Adrenal gland (tissue), 9 donors: ENCODE measurements at regions not wholly inside any gene's neighbourhood (a gene's known extent, or its start where the extent isn't known, plus 50 kb on each side); places are given as distances from the start of the nearest gene placed in this dataset.

Experiments
- DNase-seq, 7 donors: peaks; one replicate each; pipeline ENCODE4 v3.0.0-alpha.2; 2019 to 2020
- H3K27ac ChIP-seq, 5 donors: fragments of 200-600 bp; sonication (generic) in 4 of 5; 1 replicate in 3 of 5; 2 replicates in 2 of 5; pipeline versions ENCODE4 v1.5.1 to v1.8.0; 2016 to 2020; ENCODE audit warnings: mild to moderate bottlenecking in 1 of 5
- H3K27me3 ChIP-seq: fragments of 200-600 bp; 2 replicates; pipeline ENCODE4 v1.8.0; 2021
- H3K36me3 ChIP-seq, 2 donors: fragments of 200-600 bp; replicated peaks in 1 of 2; 1 replicate in 1 of 2; 2 replicates in 1 of 2; pipeline versions ENCODE4 v1.5.1 to v1.8.0; 2018 to 2022
- H3K4me1 ChIP-seq, 2 donors: fragments of 200-600 bp; replicated peaks in 1 of 2; 1 replicate in 1 of 2; 2 replicates in 1 of 2; pipeline versions ENCODE4 v1.5.1 to v1.8.0; 2018 to 2021
- H3K4me3 ChIP-seq, 4 donors: fragments of 200-600 bp; sonication (generic) in 3 of 4; one replicate each; pipeline ENCODE4 v1.5.1; 2016 to 2018
- H3K9me3 ChIP-seq, 3 donors: fragments of 200-600 bp; sonication (generic) in 1 of 3; replicated peaks in 1 of 3; 1 replicate in 2 of 3; 2 replicates in 1 of 3; pipeline versions ENCODE4 v1.5.1 to v1.8.0; 2016 to 2021
- POLR2A ChIP-seq, 2 donors: fragments of 450-650 bp; IDR thresholded peaks; one replicate each; pipeline ENCODE4 v1.6.1; 2017; ENCODE audit warnings: antibody characterized with exemption in 2 of 2, mild to moderate bottlenecking in 2 of 2, moderate library complexity in 1 of 2
- WGBS, 4 donors: extraction: QIAGEN DNeasy Blood & Tissue Kit in 2 of 4; methylation state at CpG; one replicate each; pipeline versions ENCODE4 v1.1.5 to v1.1.7; 2013 to 2017; 5-methylcytosine and 5-hydroxymethylcytosine counted together
- intact Hi-C, 2 donors: fragments of 100-400 bp; cut with DNase I; formaldehyde crosslinking; loops; one replicate each; pipeline versions ENCODE4 v1.14.1 to v1.15.0; 2022 to 2023
- TF ChIP-seq, protein P1 (sequence below), 6 experiments: fragments of 450-650 bp in 4 of 6; fragments of 200-600 bp in 2 of 6; sonication (generic) in 1 of 6; IDR thresholded peaks; 1 replicate in 5 of 6; 2 replicates in 1 of 6; pipeline versions ENCODE4 v1.5.1 to v1.8.0; 2016 to 2021; ENCODE audit warnings: antibody characterized with exemption in 6 of 6, mild to moderate bottlenecking in 2 of 6, moderate library complexity in 1 of 6
- donor health status: healthy with polysubstance abuse.
- donor health status: Bipolar disorder and iron deficiency.
- donor health status: DM: yes; HTN: yes; CAD: no.
- donor health status: DM: no; HTN: no; CAD: no.
- donor health status: DM: no; HTN: no; CAD: no.

DNA sequence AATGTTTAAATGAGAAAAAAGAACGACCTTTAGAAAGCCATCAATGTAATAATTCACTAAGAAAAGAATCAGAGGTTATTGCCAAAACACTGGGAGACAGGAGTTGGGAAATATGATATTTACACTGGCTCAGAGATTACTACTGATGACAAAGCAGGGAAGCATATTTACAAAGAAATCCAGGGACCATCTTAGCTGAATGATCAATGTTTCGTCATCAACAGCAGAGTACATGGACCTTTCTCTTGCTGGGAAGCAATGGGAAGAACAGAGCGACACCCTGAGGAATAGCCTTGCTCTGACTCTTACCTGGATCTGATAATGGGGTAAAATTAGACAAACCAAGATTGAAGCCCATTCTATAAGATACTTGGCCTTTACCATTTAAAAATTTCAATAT is 1293.5 kb downstream of the XPNPEP1 start:
- Histone ChIP-seq H3K9me3 (no peaks in the 10 kb centered on the region), H3K27me3 (no peaks in the 10 kb centered on the region), H3K27ac (no peak overlapping the region), H3K4me3 (no peak overlapping the region), H3K4me1 (no peaks in the 10 kb centered on the region), H3K36me3 (no peaks in the 10 kb centered on the region)
- 35 to 40% (median 37%) methylated on average over 3 of the region's 3 CpGs for WGBS, 4 donors
- DNase-seq = no peak
- intact Hi-C loops = no loop called here
- TF ChIP-seq POLR2A (IDR thresholded peaks at IDR 0.05) = no peak
- TF ChIP-seq, protein P1, sequence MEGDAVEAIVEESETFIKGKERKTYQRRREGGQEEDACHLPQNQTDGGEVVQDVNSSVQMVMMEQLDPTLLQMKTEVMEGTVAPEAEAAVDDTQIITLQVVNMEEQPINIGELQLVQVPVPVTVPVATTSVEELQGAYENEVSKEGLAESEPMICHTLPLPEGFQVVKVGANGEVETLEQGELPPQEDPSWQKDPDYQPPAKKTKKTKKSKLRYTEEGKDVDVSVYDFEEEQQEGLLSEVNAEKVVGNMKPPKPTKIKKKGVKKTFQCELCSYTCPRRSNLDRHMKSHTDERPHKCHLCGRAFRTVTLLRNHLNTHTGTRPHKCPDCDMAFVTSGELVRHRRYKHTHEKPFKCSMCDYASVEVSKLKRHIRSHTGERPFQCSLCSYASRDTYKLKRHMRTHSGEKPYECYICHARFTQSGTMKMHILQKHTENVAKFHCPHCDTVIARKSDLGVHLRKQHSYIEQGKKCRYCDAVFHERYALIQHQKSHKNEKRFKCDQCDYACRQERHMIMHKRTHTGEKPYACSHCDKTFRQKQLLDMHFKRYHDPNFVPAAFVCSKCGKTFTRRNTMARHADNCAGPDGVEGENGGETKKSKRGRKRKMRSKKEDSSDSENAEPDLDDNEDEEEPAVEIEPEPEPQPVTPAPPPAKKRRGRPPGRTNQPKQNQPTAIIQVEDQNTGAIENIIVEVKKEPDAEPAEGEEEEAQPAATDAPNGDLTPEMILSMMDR (IDR thresholded peaks at IDR 0.05) = no peak

DNA sequence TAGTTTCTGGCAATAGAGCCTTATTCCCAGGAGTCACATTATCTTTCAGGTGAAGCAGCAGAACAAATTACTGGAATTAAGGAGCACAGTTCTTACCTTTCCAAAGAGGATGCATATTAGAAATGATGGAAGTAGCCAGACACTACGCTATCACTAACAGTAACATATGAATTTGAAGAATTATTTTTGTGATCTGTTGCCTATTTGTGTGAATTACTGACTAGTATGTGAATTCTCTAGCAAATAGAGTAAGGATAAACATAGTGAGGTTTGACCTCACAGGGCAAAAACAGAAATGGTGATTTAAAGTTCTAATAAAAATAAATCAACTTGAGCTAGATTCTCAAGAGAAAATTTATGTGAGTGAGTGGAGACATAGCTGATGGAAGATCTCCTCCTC is 1299.3 kb downstream of the XPNPEP1 start:
- no peak for TF ChIP-seq POLR2A (IDR thresholded peaks at IDR 0.05)
- TF ChIP-seq, protein P1 (IDR thresholded peaks at IDR 0.05) = no peak
- H3K27me3 ChIP-seq = no peaks in the 10 kb centered on the region
- 82 to 93% (median 88%) methylated on average over 1 of the region's 1 CpG for WGBS, 4 donors
- no peak for DNase-seq
- no peaks in the 10 kb centered on the region for H3K36me3 ChIP-seq
- H3K4me3 ChIP-seq = no peak overlapping the region
- H3K4me1 ChIP-seq = no peaks in the 10 kb centered on the region
- intact Hi-C loops = no loop called here
- H3K27ac ChIP-seq = no peak overlapping the region
- no peaks in the 10 kb centered on the region for H3K9me3 ChIP-seq

DNA sequence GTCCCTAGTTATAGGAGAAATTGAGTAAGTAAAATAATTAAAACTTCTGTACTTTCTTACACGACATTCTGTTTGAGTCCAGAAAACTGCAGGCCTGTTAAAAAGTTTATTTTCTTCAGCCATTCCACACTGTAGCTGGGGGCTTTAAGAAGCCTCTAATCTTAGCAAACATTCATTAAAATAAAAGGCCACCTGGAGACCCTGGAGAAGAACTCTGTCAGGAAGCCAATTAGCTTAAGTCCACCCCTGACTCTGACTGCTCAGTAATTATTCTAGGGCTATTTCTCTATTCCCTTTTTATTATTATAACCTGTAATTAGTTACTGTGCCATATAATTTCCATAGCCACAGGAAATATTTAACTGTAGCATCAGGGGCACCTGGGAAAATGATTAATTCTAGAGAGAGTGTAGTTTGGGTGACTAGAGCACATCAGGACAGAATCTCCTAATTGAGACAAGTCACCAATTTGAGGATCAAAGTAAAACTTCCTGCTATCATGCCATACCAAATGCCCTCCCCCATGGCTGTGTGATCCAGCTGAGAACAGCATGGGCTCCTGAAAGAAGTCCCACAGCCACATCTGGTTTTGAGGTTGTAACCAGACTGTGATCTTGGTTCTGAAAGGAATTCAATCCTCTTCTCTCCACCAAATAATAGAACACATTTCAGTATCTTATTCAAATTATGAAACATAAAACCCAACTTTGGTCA is 1302.3 kb downstream of the XPNPEP1 start:
- intact Hi-C loops = no loop called here
- 60 to 77% (median 67%) methylated on average over 1 of the region's 1 CpG for WGBS, 4 donors
- no peak for TF ChIP-seq POLR2A (IDR thresholded peaks at IDR 0.05)
- TF ChIP-seq, protein P1 (IDR thresholded peaks at IDR 0.05) = no peak

DNA sequence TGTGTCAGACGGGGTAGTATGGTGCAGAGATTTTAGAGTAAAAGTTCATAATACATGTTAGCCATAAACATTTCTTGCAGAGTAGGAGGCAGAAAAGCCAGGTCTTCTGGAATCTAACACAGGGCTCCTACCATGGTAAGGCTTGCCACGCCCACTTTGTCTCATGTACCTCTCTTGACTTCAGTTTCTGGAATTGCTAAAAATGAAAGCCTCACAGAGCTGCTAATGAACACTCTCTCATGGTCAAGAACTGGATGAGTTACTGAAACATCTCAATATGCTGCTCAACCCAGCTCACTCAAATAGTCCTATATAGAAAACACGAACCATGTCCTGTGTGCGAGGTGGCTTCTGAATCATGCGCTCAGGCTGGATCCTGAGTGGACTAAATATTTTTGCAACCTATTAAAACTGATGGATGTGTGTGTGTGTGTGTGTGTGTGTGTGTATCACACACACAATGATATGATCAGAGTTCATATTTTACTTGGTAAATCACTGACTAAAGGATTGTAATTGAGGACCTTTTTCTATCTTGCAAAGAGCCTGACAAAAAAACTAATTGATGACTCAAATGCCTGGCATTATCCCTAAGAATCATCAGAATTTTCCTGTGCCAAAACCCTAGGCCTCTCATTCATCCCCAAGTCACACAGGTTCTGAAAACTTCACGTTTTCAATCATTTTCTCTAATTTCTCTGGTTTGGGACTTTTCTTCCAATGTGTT is 1306.6 kb downstream of the XPNPEP1 start:
- intact Hi-C loops = no loop called here

More for the DNA sequence above, 1302.3 kb downstream of the XPNPEP1 start:
- H3K36me3 ChIP-seq = no peaks in the 10 kb centered on the region
- H3K4me1 ChIP-seq = no peaks in the 10 kb centered on the region
- no peak for DNase-seq
- no peaks in the 10 kb centered on the region for H3K27me3 ChIP-seq
- no peaks in the 10 kb centered on the region for H3K9me3 ChIP-seq
- no peak overlapping the region for H3K27ac ChIP-seq
- H3K4me3 ChIP-seq = no peak overlapping the region

More for the DNA sequence above, 1306.6 kb downstream of the XPNPEP1 start:
- 66 to 86% (median 83%) methylated on average over 6 of the region's 6 CpGs for WGBS, 4 donors
- Histone ChIP-seq H3K36me3 (no peaks in the 10 kb centered on the region), H3K9me3 (no peaks in the 10 kb centered on the region), H3K27me3 (no peaks in the 10 kb centered on the region), H3K4me1 (no peaks in the 10 kb centered on the region), H3K4me3 (no peak overlapping the region), H3K27ac (no peak overlapping the region)
- no peak for DNase-seq
- TF ChIP-seq POLR2A (IDR thresholded peaks at IDR 0.05) = no peak
- TF ChIP-seq, protein P1 (IDR thresholded peaks at IDR 0.05) = no peak
